ENCODE measurements at regions not wholly inside any gene's neighbourhood (a gene's known extent, or its start where the extent isn't known, plus 50 kb on each side); places are given as distances from the start of the nearest gene placed in this dataset.

DNA sequence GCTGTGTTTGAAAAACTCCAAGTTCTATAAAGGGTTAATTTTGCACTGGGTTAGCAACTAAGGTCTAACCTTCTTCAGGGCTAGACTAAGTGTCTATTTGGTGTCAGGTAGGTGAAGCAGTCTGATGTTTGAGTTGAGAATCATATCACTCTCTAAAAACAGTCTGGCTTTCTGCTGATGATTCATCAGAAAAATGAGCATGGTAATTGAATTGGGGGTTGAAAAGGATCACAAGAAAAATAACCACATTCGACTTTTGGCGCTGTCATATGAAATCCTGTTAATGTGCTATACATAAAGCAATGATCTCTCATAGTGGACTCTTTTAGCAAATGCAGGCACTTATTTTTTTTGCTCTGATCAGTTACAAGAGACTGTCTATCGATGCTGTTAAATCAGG is 242.2 kb upstream of the AZI2 start:
- no peak for TF ChIP-seq CTCF (IDR thresholded peaks at IDR 0.05 in 4 of 5, conservative IDR thresholded peaks at IDR 0.05 in 1 of 5)
- TF ChIP-seq POLR2A (IDR thresholded peaks at IDR 0.05): no peak

Measured in gastrocnemius medialis (tissue), 4 donors.